ENCODE measurements at regions not wholly inside any gene's neighbourhood (a gene's known extent, or its start where the extent isn't known, plus 50 kb on each side); places are given as distances from the start of the nearest gene placed in this dataset.
"Not testable (repeated sequence)": the region's sequence is repeated elsewhere in the genome, so short reads cannot be mapped to it uniquely, and the experiment has no call there.

GRCh38 chr7:125326666-125327255 lies 397.1 kb upstream of the POT1 start:
- TF ChIP-seq, protein P1, sequence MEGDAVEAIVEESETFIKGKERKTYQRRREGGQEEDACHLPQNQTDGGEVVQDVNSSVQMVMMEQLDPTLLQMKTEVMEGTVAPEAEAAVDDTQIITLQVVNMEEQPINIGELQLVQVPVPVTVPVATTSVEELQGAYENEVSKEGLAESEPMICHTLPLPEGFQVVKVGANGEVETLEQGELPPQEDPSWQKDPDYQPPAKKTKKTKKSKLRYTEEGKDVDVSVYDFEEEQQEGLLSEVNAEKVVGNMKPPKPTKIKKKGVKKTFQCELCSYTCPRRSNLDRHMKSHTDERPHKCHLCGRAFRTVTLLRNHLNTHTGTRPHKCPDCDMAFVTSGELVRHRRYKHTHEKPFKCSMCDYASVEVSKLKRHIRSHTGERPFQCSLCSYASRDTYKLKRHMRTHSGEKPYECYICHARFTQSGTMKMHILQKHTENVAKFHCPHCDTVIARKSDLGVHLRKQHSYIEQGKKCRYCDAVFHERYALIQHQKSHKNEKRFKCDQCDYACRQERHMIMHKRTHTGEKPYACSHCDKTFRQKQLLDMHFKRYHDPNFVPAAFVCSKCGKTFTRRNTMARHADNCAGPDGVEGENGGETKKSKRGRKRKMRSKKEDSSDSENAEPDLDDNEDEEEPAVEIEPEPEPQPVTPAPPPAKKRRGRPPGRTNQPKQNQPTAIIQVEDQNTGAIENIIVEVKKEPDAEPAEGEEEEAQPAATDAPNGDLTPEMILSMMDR (IDR thresholded peaks at IDR 0.05) = no peak
- no peak for TF ChIP-seq ZFX (IDR thresholded peaks at IDR 0.05; ENCODE audit: borderline replicate concordance)
- H3K27ac ChIP-seq = no peak overlapping the region

DNA sequence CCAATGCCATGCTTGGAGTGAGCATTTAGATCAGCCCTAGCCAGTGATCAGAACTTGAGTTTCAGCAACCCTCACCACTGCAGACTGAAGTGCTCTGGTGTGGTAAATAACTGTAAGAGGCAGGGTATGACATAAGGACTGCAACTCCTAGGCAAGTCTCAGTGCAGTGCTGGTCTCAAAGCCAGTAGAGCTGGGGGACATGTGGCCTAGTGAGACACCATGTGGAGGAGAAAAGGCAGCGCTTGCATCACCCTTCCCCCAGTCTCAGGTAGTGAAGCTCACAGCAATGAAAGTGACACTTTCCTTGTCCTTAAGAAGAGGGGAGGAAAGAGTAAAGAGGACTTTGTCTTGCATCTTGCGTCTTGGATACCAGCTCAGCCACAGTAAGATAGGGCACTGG lies 386.8 kb upstream of the POT1 start:
- H3K27ac ChIP-seq = peak overlapping the region; percentile 16; the same call in 1 of the 2 replicates
- TF ChIP-seq, protein P1 (IDR thresholded peaks at IDR 0.05) = peak; percentile 42
- TF ChIP-seq ZFX (IDR thresholded peaks at IDR 0.05; ENCODE audit: borderline replicate concordance) = no peak

DNA sequence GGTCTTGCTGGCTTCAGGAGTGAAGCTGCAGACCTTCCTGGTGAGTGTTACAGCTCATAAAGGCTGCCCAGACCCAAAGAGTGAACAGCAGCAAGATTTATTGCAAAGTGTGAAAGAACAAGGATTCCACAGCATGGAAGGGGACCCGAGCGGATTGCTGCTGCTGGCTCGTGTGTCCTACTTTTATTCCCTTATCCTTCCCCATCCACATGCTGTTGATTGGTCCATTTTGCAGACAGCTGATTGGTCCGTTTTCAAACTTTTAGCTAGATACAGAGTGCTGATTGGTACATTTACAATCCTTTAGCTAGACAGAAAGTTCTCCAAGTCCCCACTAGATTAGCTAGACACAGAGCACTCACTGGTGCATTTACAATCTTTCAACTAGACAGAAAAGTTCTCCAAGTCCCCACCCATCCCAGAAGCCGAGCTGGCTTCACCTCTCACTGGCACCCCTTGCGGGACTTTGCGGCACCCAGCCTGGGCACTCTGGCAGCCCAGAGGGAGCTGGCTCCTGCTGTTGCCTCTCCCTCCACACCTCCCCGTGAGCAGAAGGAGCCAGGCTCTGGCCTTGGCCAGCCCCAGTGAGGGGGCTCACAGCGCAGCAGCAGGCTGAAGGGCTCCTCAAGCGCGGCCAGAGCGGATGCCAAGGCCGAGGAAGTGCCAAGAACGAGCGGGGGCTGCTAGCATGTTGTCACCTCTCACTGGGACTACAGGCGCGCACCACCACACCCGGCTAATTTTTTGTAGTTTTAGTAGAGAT lies 369.6 kb upstream of the POT1 start:
- no peak overlapping the region for H3K27ac ChIP-seq
- TF ChIP-seq, protein P1 (IDR thresholded peaks at IDR 0.05) = no peak
- no peak for TF ChIP-seq ZFX (IDR thresholded peaks at IDR 0.05; ENCODE audit: borderline replicate concordance)

DNA sequence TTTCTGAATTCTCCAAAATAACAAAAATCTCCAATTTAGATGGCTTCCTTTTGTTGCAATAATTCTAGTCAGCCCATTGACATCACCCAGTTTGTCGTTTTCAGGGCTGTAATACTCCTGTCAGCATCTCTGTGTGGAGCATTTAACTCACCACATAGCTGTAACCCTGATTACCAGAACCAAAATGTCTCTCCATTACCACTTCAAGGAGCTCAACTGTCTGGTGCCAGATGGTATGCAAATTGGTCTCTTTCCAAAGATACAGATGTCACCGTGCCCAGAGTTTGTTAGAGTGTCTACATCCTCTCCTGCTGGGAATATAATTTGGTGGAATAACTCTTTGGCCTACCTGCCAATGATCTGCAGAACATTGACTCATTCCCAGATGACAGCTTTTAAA lies 350.3 kb upstream of the POT1 start:
- TF ChIP-seq, protein P1 (IDR thresholded peaks at IDR 0.05) = no peak
- TF ChIP-seq ZFX (IDR thresholded peaks at IDR 0.05; ENCODE audit: borderline replicate concordance) = no peak
- no peak overlapping the region for H3K27ac ChIP-seq

DNA sequence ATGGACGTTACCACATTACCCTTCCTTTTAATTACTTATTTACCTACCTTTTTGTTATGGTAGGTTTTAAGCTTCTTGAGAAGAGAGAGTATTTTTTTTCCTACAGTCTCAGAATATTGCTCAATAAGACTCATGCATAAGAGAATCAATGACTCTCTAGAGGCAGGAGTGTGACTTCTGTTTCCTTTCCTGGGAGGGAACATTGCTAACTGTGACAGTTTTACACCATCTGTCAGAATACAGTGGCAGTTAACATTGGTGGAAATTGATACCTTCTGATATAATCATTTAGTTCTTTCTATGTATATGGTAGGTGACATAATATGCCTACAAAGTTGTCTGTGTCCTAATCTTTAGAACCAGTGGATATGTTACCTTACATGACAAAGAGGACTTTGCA lies 348.7 kb upstream of the POT1 start:
- TF ChIP-seq, protein P1 (IDR thresholded peaks at IDR 0.05) = no peak
- TF ChIP-seq ZFX (IDR thresholded peaks at IDR 0.05; ENCODE audit: borderline replicate concordance) = no peak
- H3K27ac ChIP-seq = no peak overlapping the region

DNA sequence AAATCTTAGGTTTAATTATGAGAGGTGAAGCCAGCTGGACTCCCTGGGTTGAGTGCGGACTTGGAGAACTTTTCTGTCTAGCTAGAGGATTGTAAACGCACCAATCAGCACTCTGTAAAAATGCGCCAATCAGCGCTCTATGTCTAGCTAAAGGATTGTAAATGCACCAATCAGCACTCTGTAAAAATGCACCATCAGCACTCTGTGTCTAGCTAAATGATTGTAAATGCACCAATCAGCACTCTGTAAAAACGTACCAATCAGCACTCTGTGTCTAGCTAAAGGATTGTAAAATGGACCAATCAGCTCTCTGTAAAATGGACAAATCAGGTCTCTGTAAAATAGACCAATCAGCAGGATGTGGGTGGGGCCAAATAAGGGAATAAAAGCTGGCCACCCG lies 345.1 kb upstream of the POT1 start:
- H3K27ac ChIP-seq = not testable (repeated sequence)

GRCh38 chr7:125264174-125264856 lies 334.7 kb upstream of the POT1 start:
- H3K27ac ChIP-seq = not testable (repeated sequence)

DNA sequence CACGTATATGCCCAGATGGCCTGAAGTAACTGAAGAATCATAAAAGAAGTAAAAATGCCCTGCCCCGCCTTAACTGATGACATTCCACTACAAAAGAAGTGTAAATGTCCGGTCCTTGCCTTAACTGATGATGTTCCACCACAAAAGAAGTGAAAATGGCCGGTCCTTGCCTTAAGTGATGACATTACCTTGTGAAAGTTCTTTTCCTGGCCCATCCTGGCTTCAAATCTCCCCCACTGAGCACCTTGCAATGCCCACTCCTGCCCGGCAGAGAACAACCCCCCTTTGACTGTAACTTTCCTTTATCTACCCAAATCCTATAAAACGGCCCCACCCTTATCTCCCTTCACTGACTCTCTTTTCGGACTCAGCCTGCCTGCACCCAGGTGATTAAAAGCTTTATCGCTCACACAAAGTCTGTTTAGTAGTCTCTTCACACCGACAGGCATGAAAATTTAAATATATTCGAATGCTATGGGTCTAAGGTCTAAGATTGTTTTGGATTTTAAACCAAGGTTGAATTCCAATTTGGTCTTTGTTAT lies 329.3 kb upstream of the POT1 start:
- H3K27ac ChIP-seq = not testable (repeated sequence)
